Osteoblast (primary cell): ENCODE measurements at regions not wholly inside any gene's neighbourhood (a gene's known extent, or its start where the extent isn't known, plus 50 kb on each side); places are given as distances from the start of the nearest gene placed in this dataset.

Experiments used
- DNase-seq: peaks from one replicate; pipeline ENCODE4 v3.0.0; 2011; ENCODE audit warnings: low spot score, mixed read lengths; ENCODE audit not compliant: insufficient read length; ENCODE audit errors: missing footprints
- H2AFZ ChIP-seq: 2 replicates; pipeline ENCODE4 v1.6.0; 2011; ENCODE audit warnings: mild to moderate bottlenecking, low read length
- H3K27ac ChIP-seq: 2 replicates; pipeline ENCODE4 v1.5.1; 2011; ENCODE audit warnings: mild to moderate bottlenecking, low read depth, low read length, moderate library complexity
- H3K27me3 ChIP-seq: 2 replicates; pipeline ENCODE4 v1.6.0; 2012; ENCODE audit warnings: mild to moderate bottlenecking, control low read depth, inconsistent platforms, low read length, moderate library complexity; ENCODE audit not compliant: insufficient read depth
- H3K36me3 ChIP-seq: 2 replicates; pipeline ENCODE4 v1.5.1; 2011; ENCODE audit warnings: mild to moderate bottlenecking, low read length, control low read depth, moderate library complexity; ENCODE audit not compliant: insufficient read depth
- H3K4me1 ChIP-seq: 2 replicates; pipeline ENCODE4 v1.5.1; 2011; ENCODE audit warnings: mild to moderate bottlenecking, low read length, control low read depth, moderate library complexity; ENCODE audit not compliant: insufficient read depth
- H3K4me2 ChIP-seq: 2 replicates; pipeline ENCODE4 v1.6.0; 2011; ENCODE audit warnings: mild to moderate bottlenecking, low read length; ENCODE audit not compliant: insufficient read depth
- H3K4me3 ChIP-seq: fragments of 200-600 bp; sonication (generic); 3 replicates; pipeline ENCODE4 v1.5.1; 2012; ENCODE audit warnings: mild to moderate bottlenecking, low read length, inconsistent platforms; ENCODE audit not compliant: insufficient read depth
- H3K79me2 ChIP-seq: 2 replicates; pipeline ENCODE4 v1.6.0; 2012; ENCODE audit warnings: mild to moderate bottlenecking, low read length, control low read depth, inconsistent platforms; ENCODE audit not compliant: insufficient read depth
- H3K9me3 ChIP-seq: 2 replicates; pipeline ENCODE4 v1.5.1; 2011; ENCODE audit warnings: low read depth, low read length, control low read depth
- H4K20me1 ChIP-seq: 2 replicates; pipeline ENCODE4 v1.6.0; 2012; ENCODE audit warnings: mild to moderate bottlenecking, low read length, control low read depth; ENCODE audit not compliant: insufficient read depth
- CTCF ChIP-seq: IDR thresholded peaks from 2 replicates; pipeline ENCODE4 v1.5.1; 2011; ENCODE audit warnings: mild to moderate bottlenecking, low read depth, low read length, moderate library complexity; ENCODE audit errors: extremely low read depth

- no peak overlapping the region for H3K4me2 ChIP-seq
- no peak for TF ChIP-seq CTCF
- H3K27ac ChIP-seq: no peak overlapping the region
- H3K27me3 ChIP-seq: no peaks in the 10 kb centered on the region
- no peak overlapping the region for H2AFZ ChIP-seq
- DNase-seq: no peak
- H4K20me1 ChIP-seq: no peaks in the 10 kb centered on the region
- H3K9me3 ChIP-seq: no peaks in the 10 kb centered on the region
- H3K79me2 ChIP-seq: no peaks in the 10 kb centered on the region
- no peak overlapping the region for H3K4me3 ChIP-seq
- peaks cover 7% of the 10 kb centered on the region for H3K4me1 ChIP-seq
- H3K36me3 ChIP-seq: no peaks in the 10 kb centered on the region
Measured at GRCh38 chr3:126257174-126257573, 76.8 kb upstream of the ALDH1L1 start.

GRCh38 chr3:126256251-126256650 is 75.9 kb upstream of the ALDH1L1 start:
- Histone ChIP-seq H4K20me1 (no peaks in the 10 kb centered on the region), H2AFZ (peak overlapping the region; percentile 25), H3K36me3 (no peaks in the 10 kb centered on the region), H3K4me1 (peaks cover 6% of the 10 kb centered on the region), H3K27ac (no peak overlapping the region), H3K9me3 (no peaks in the 10 kb centered on the region), H3K4me3 (no peak overlapping the region), H3K27me3 (no peaks in the 10 kb centered on the region), H3K4me2 (no peak overlapping the region), H3K79me2 (no peaks in the 10 kb centered on the region)
- DNase-seq: peak; percentile 29
- no peak for TF ChIP-seq CTCF

DNA sequence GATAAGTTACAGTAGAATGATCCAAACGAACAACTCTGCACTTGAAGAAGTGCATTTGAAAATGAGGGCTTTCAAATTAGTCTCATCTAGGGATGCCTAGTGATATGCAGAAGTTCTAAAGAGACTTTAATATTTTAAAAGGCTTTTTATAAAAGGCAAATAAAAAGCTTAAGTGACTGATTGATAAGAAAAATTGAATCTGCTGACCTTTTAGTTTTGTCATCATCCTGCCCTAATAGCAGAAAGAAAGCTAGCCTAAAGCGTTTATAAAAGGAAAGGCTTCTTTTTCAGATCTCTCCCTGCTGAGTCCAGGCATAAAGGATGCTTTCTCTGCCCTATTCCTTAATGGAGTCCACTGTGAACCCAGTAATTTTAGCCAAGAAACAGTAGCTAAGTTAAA is 72.7 kb upstream of the ALDH1L1 start:
- H3K9me3 ChIP-seq: no peaks in the 10 kb centered on the region
- H4K20me1 ChIP-seq: no peaks in the 10 kb centered on the region
- H3K36me3 ChIP-seq: no peaks in the 10 kb centered on the region
- no peak for DNase-seq
- no peak overlapping the region for H3K4me3 ChIP-seq
- peaks cover 10% of the 10 kb centered on the region for H3K27me3 ChIP-seq
- no peaks in the 10 kb centered on the region for H3K4me1 ChIP-seq
- H3K27ac ChIP-seq: no peak overlapping the region
- H3K4me2 ChIP-seq: no peak overlapping the region
- H2AFZ ChIP-seq: no peak overlapping the region
- no peaks in the 10 kb centered on the region for H3K79me2 ChIP-seq
- no peak for TF ChIP-seq CTCF

DNA sequence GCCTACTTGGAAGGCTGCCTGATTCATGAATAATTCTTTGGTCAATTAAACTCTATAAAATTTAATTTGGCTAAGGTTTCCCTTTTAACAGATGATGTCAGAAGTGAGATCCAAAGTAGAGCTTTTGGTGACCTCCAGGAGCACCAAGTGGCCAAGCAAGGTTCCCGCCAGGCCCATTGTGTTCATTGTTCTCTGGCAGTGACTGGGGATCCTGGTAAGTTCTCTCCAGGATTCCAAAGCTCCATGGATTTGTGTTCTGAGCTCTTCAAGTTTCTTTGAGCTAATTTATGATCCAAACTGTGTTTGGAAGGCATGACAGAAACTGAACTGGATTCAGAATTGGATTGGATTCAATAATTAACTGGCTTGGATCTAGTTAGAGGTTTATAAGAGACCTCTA is 72.0 kb upstream of the ALDH1L1 start:
- H3K36me3 ChIP-seq: no peaks in the 10 kb centered on the region
- H3K27ac ChIP-seq: no peak overlapping the region
- no peak for TF ChIP-seq CTCF
- peaks cover 10% of the 10 kb centered on the region for H3K27me3 ChIP-seq
- H4K20me1 ChIP-seq: no peaks in the 10 kb centered on the region
- H3K79me2 ChIP-seq: no peaks in the 10 kb centered on the region
- H3K4me3 ChIP-seq: no peak overlapping the region
- no peaks in the 10 kb centered on the region for H3K9me3 ChIP-seq
- H2AFZ ChIP-seq: no peak overlapping the region
- DNase-seq: no peak
- H3K4me1 ChIP-seq: no peaks in the 10 kb centered on the region
- H3K4me2 ChIP-seq: no peak overlapping the region
